H1 (cell line): ENCODE measurements at regions not wholly inside any gene's neighbourhood (a gene's known extent, or its start where the extent isn't known, plus 50 kb on each side); places are given as distances from the start of the nearest gene placed in this dataset.

Source experiments
- CTCF ChIA-PET: fragments of 300-600 bp; sonication (Branson Sonifier 250); formaldehyde crosslinking; loops from one replicate; lab custom pipeline; 2021; ENCODE audit not compliant: partially characterized antibody; lab: Charles Lee
- POLR2A ChIA-PET: fragments of 300-600 bp; sonication (Branson Sonifier 250); formaldehyde crosslinking; loops from one replicate; lab custom pipeline; 2021; ENCODE audit warnings: inconsistent platforms; ENCODE audit not compliant: partially characterized antibody; lab: Charles Lee
- DNase-seq, 2 experiments: peaks; one replicate each; pipeline versions ENCODE4 v3.0.0 to v3.0.0-alpha.2; 2010 to 2022; ENCODE audit warnings: low spot score in 2 of 2, low read depth in 1 of 2, mixed read lengths in 1 of 2
- FAIRE-seq: peaks from 2 replicates; lab custom pipeline; 2011; peaks lifted over from hg19 to GRCh38; lab: Jason Lieb, UNC
- H2AFZ ChIP-seq: 2 replicates; pipeline ENCODE4 v1.8.1; 2012; ENCODE audit warnings: low read length, inconsistent platforms
- H2AK5ac ChIP-seq: 2 replicates; pipeline ENCODE4 v1.6.1; 2013; ENCODE audit warnings: low read depth, low read length
- H2BK120ac ChIP-seq: replicated peaks from 2 replicates; pipeline ENCODE3; 2013; ENCODE audit warnings: low read depth, low read length, inconsistent platforms
- H2BK12ac ChIP-seq: 2 replicates; pipeline ENCODE4 v1.6.1; 2013; ENCODE audit warnings: low read depth, low read length
- H2BK15ac ChIP-seq: 2 replicates; pipeline ENCODE4 v1.6.1; 2013; ENCODE audit warnings: low read length
- H2BK20ac ChIP-seq: 2 replicates; pipeline ENCODE4 v1.6.1; 2013; ENCODE audit warnings: low read length
- H2BK5ac ChIP-seq: 2 replicates; pipeline ENCODE4 v1.6.1; 2013; ENCODE audit warnings: low read depth, low read length
- H3K14ac ChIP-seq: 2 replicates; pipeline ENCODE4 v1.6.1; 2013; ENCODE audit warnings: inconsistent platforms; ENCODE audit not compliant: insufficient read length
- H3K18ac ChIP-seq: 2 replicates; pipeline ENCODE4 v1.6.1; 2013; ENCODE audit warnings: low read length; ENCODE audit errors: extremely low read depth
- H3K23ac ChIP-seq: 2 replicates; pipeline ENCODE4 v1.6.1; 2013; ENCODE audit warnings: inconsistent platforms; ENCODE audit not compliant: insufficient read length
- H3K23me2 ChIP-seq: 2 replicates; pipeline ENCODE4 v1.6.1; 2013; ENCODE audit warnings: low read depth, low read length
- H3K27ac ChIP-seq: 2 replicates; pipeline ENCODE4 v1.6.1; 2011; ENCODE audit warnings: low read depth, low read length, inconsistent platforms
- H3K27me3 ChIP-seq, 4 experiments: replicated peaks in 1 of 4; 1 replicate in 1 of 4; 2 replicates in 3 of 4; pipeline versions ENCODE4 v1.6.1 to v1.8.1; 2011 to 2013; ENCODE audit warnings: low read length in 3 of 4, mild to moderate bottlenecking in 3 of 4, inconsistent platforms in 2 of 4, mixed read lengths in 2 of 4, moderate library complexity in 1 of 4; ENCODE audit not compliant: control insufficient read depth in 3 of 4, insufficient read depth in 3 of 4; ENCODE audit errors: extremely low read depth in 1 of 4
- H3K36me3 ChIP-seq, 4 experiments: 2 replicates each; pipeline versions ENCODE4 v1.6.1 to v1.8.1; 2011 to 2013; ENCODE audit warnings: mild to moderate bottlenecking in 4 of 4, low read length in 3 of 4, moderate library complexity in 2 of 4, control low read depth in 1 of 4, inconsistent platforms in 1 of 4; ENCODE audit not compliant: insufficient read depth in 4 of 4, control insufficient read depth in 2 of 4
- H3K4ac ChIP-seq: replicated peaks from 2 replicates; pipeline ENCODE3; 2013; ENCODE audit warnings: low read length, low read depth, mixed read lengths, inconsistent platforms; ENCODE audit not compliant: insufficient read length
- H3K4me1 ChIP-seq, 4 experiments: replicated peaks in 1 of 4; 1 replicate in 1 of 4; 2 replicates in 3 of 4; pipeline versions ENCODE4 v1.6.1 to v1.8.1; 2011 to 2013; ENCODE audit warnings: low read length in 3 of 4, inconsistent platforms in 2 of 4, mixed read lengths in 1 of 4; ENCODE audit not compliant: insufficient read depth in 4 of 4, control insufficient read depth in 3 of 4
- H3K4me2 ChIP-seq, 2 experiments: 2 replicates each; pipeline versions ENCODE4 v1.6.1 to v1.8.1; 2011 to 2013; ENCODE audit warnings: low read depth in 2 of 2, low read length in 2 of 2, control low read depth in 1 of 2, inconsistent platforms in 1 of 2, mild to moderate bottlenecking in 1 of 2; ENCODE audit not compliant: insufficient read depth in 1 of 2
- H3K4me3 ChIP-seq, 4 experiments: fragments of 200-600, 300-600 bp in 1 of 4; sonication (generic), shearing (Covaris generic), sonication (Bioruptor Twin) in 1 of 4; 2 replicates each; pipeline versions ENCODE4 v1.5.1 to v1.8.1; 2011 to 2016; ENCODE audit warnings: low read length in 4 of 4, low read depth in 3 of 4, control low read depth in 2 of 4, inconsistent platforms in 2 of 4, mild to moderate bottlenecking in 2 of 4, mixed read lengths in 1 of 4, moderate library complexity in 1 of 4; ENCODE audit not compliant: insufficient read depth in 2 of 4; ENCODE audit errors: extremely low read depth in 1 of 4
- H3K56ac ChIP-seq: replicated peaks from 2 replicates; pipeline ENCODE3; 2013; ENCODE audit warnings: low read depth, mild to moderate bottlenecking, mixed read lengths, low read length, inconsistent platforms; ENCODE audit not compliant: insufficient read length
- H3K79me1 ChIP-seq: 2 replicates; pipeline ENCODE4 v1.6.1; 2013; ENCODE audit warnings: low read depth, low read length, control low read depth
- H3K79me2 ChIP-seq, 2 experiments: 2 replicates each; pipeline versions ENCODE4 v1.6.1 to v1.8.1; 2012 to 2013; ENCODE audit warnings: low read length in 2 of 2, mild to moderate bottlenecking in 2 of 2, inconsistent platforms in 1 of 2; ENCODE audit not compliant: insufficient read depth in 2 of 2, control insufficient read depth in 1 of 2
- H3K9ac ChIP-seq, 4 experiments: replicated peaks in 1 of 4; 1 replicate in 1 of 4; 2 replicates in 3 of 4; pipeline versions ENCODE4 v1.6.1 to v1.8.1; 2011 to 2013; ENCODE audit warnings: low read depth in 3 of 4, low read length in 3 of 4, control low read depth in 2 of 4, mild to moderate bottlenecking in 2 of 4, moderate library complexity in 2 of 4, inconsistent platforms in 1 of 4; ENCODE audit errors: extremely low read depth in 1 of 4
- H3K9me3 ChIP-seq, 2 experiments: 2 replicates each; pipeline versions ENCODE4 v1.6.1 to v1.8.1; 2012 to 2013; ENCODE audit warnings: mild to moderate bottlenecking in 2 of 2, moderate library complexity in 2 of 2, control low read depth in 1 of 2, inconsistent platforms in 1 of 2, low read depth in 1 of 2, low read length in 1 of 2, mixed read lengths in 1 of 2; ENCODE audit not compliant: insufficient read depth in 2 of 2
- H4K20me1 ChIP-seq, 2 experiments: replicated peaks in 1 of 2; 2 replicates each; pipeline versions ENCODE3 to v1.8.1; 2011 to 2013; ENCODE audit warnings: inconsistent platforms in 2 of 2, low read length in 2 of 2, mild to moderate bottlenecking in 1 of 2; ENCODE audit not compliant: insufficient read depth in 2 of 2, control insufficient read depth in 1 of 2
- H4K5ac ChIP-seq: 2 replicates; pipeline ENCODE4 v1.6.1; 2013; ENCODE audit warnings: low read length, low read depth, mixed read lengths, inconsistent platforms; ENCODE audit not compliant: insufficient read length
- H4K8ac ChIP-seq: 2 replicates; pipeline ENCODE4 v1.8.0; 2013; ENCODE audit warnings: mild to moderate bottlenecking, moderate library complexity, low read length, inconsistent platforms; ENCODE audit not compliant: insufficient read depth; ENCODE audit errors: extremely low read depth
- H4K91ac ChIP-seq: replicated peaks from 2 replicates; pipeline ENCODE3; 2013; ENCODE audit warnings: low read length, mixed read lengths, inconsistent platforms; ENCODE audit not compliant: insufficient read length
- ASH2L ChIP-seq: fragments of 200-600, 300-600 bp; sonication (generic); IDR thresholded peaks from one replicate; pipeline ENCODE4 v1.7.1; 2017; ENCODE audit warnings: low read length
- CEBPB ChIP-seq: IDR thresholded peaks from 2 replicates; pipeline ENCODE4 v1.6.1; 2012; ENCODE audit warnings: low read depth, low read length
- CREB1 ChIP-seq: IDR thresholded peaks from 2 replicates; pipeline ENCODE4 v1.6.1; 2012; ENCODE audit warnings: inconsistent platforms
- JUN ChIP-seq: IDR thresholded peaks from 2 replicates; pipeline ENCODE4 v1.6.1; 2011; ENCODE audit warnings: low read depth, mild to moderate bottlenecking, improper control_type of control experiment, low read length
- MAFK ChIP-seq: IDR thresholded peaks from 2 replicates; pipeline ENCODE4 v1.6.1; 2012; ENCODE audit warnings: low read depth, mild to moderate bottlenecking, improper control_type of control experiment, low read length
- RAD21 ChIP-seq, 2 experiments: IDR thresholded peaks in 1 of 2; conservative IDR thresholded peaks in 1 of 2; 2 replicates each; pipeline ENCODE4 v1.6.1; 2011; ENCODE audit warnings: low read depth in 2 of 2, low read length in 2 of 2, improper control_type of control experiment in 1 of 2, inconsistent platforms in 1 of 2, mild to moderate bottlenecking in 1 of 2, moderate library complexity in 1 of 2
- RBBP5 ChIP-seq: IDR thresholded peaks from 2 replicates; pipeline ENCODE4 v1.7.1; 2012; ENCODE audit warnings: low read depth, mild to moderate bottlenecking, inconsistent platforms, low read length, moderate library complexity, borderline replicate concordance
- SUZ12 ChIP-seq: fragments of 200-600 bp; sonication (generic); IDR thresholded peaks from 2 replicates; pipeline ENCODE4 v1.6.1; 2012; ENCODE audit warnings: mild to moderate bottlenecking, inconsistent platforms, low read length, moderate library complexity, mixed read lengths
- TAF7 ChIP-seq: optimal IDR thresholded peaks from 2 replicates; pipeline ENCODE3; 2011; ENCODE audit warnings: low read depth, mild to moderate bottlenecking, inconsistent platforms, low read length, moderate library complexity, borderline replicate concordance
- TBP ChIP-seq: IDR thresholded peaks from 2 replicates; pipeline ENCODE4 v1.6.1; 2011; ENCODE audit warnings: low read depth, low read length, improper control_type of control experiment
- WGBS, 2 experiments: shearing (Covaris generic) in 1 of 2; methylation state at CpG; one replicate each; pipeline versions ENCODE4 v1.1.6 to v1.1.7; 2013 to 2015; ENCODE audit warnings: low lambda C conversion rate in 2 of 2, mixed read lengths in 2 of 2, inconsistent platforms in 1 of 2, low coverage in 1 of 2, missing lambda C conversion rate in 1 of 2; ENCODE audit not compliant: insufficient replicate concordance in 2 of 2, insufficient coverage in 1 of 2, insufficient read length in 1 of 2; ENCODE audit errors: extremely low coverage in 1 of 2, missing lambda C conversion rate in 1 of 2; 5-methylcytosine and 5-hydroxymethylcytosine counted together
- TF ChIP-seq, protein P1 (sequence below): IDR thresholded peaks from 2 replicates; pipeline ENCODE4 v1.6.1; 2012; ENCODE audit warnings: inconsistent platforms

DNA sequence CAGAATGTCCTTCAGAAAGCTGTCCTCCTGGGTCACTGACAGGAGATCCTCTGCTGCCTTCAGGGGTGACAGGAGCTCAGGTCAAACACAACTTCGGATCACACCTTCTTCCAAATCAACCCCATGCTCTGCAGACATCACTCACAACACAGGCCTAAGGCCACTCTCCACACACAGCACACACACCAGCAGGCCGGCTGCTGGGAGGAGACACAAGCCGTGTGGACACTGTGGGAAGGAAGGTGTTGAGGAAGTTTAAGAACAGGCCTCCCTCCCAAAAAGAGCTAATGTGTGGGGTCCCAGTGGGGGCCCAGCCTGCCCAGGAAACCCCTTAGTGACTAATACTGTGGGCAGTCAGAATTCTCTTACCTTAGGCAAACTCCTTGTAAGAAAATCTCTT lies 290.3 kb upstream of the ID2 start:
- no peak for DNase-seq
- Histone ChIP-seq H3K14ac (no peak overlapping the region), H3K4me1 (peaks cover 7 to 13% (median 10%) of the 10 kb centered on the region in 4 experiments)

More for the DNA sequence above, 290.3 kb upstream of the ID2 start:
- no peaks in the 10 kb centered on the region for H3K36me3 ChIP-seq
- H4K91ac ChIP-seq, result peak overlapping the region; percentile 84
- no peaks in the 10 kb centered on the region for H3K9me3 ChIP-seq
- CTCF ChIA-PET, result interaction anchor here (0.8 to 1.1 kb wide), 2 partner anchors 9 to 299 kb away, joined by 3 read pairs; no protein-coding TSS in a partner anchor
- no peak for TF ChIP-seq RAD21 (IDR thresholded peaks at IDR 0.05 in 1 of 2, conservative IDR thresholded peaks at IDR 0.05 in 1 of 2; ENCODE audit: low read depth in 2 of 2, low read length in 2 of 2)
- no peak for TF ChIP-seq RBBP5
- no peak for TF ChIP-seq TBP
- no peak for TF ChIP-seq CREB1
- TF ChIP-seq JUN, result no peak
- TF ChIP-seq TAF7, result no peak
- TF ChIP-seq, protein P1, sequence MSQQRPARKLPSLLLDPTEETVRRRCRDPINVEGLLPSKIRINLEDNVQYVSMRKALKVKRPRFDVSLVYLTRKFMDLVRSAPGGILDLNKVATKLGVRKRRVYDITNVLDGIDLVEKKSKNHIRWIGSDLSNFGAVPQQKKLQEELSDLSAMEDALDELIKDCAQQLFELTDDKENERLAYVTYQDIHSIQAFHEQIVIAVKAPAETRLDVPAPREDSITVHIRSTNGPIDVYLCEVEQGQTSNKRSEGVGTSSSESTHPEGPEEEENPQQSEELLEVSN, result no peak
- TF ChIP-seq MAFK, result no peak
- no peak for TF ChIP-seq SUZ12
- no peak for TF ChIP-seq ASH2L
- TF ChIP-seq CEBPB, result no peak
- H3K9ac ChIP-seq, result no peak overlapping the region; a peak in 1 of 7 replicates
- H2BK120ac ChIP-seq, result peak overlapping the region; percentile 75
- peak overlapping the region; percentile 7 to 20; a peak in 1 of 4 replicates for H3K4me2 ChIP-seq
- H3K18ac ChIP-seq, result peak overlapping the region; percentile 96
- H2BK12ac ChIP-seq, result peak overlapping the region; percentile 94
- WGBS, 2 experiments, result 82% methylated on average over 3 of the region's 3 CpGs; no CpG with 5 or more reads in 1 of the 2 experiments
- H4K20me1 ChIP-seq, result no peaks in the 10 kb centered on the region
- H4K5ac ChIP-seq, result no peak overlapping the region
- peak overlapping the region; percentile 89 for H2AK5ac ChIP-seq
- H3K79me2 ChIP-seq, result no peaks in the 10 kb centered on the region
- no peak overlapping the region for H2BK15ac ChIP-seq
- H2AFZ ChIP-seq, result no peak overlapping the region
- no peaks in the 10 kb centered on the region for H3K79me1 ChIP-seq
- POLR2A ChIA-PET, result no interaction called here
- peak overlapping the region; percentile 87 for H2BK5ac ChIP-seq
- peak overlapping the region; percentile 97; the same call in 1 of the 2 replicates for H2BK20ac ChIP-seq
- FAIRE-seq, result no peak
- H3K27me3 ChIP-seq, result peaks cover 0 to 13% (median 6%) of the 10 kb centered on the region in 4 experiments; a peak in 4 of 7 replicates
- no peak overlapping the region for H3K23ac ChIP-seq
- no peak overlapping the region; a peak in 1 of 8 replicates for H3K4me3 ChIP-seq
- peak overlapping the region; percentile 75 for H3K4ac ChIP-seq
- H3K27ac ChIP-seq, result no peak overlapping the region
- no peak overlapping the region for H4K8ac ChIP-seq
- no peak overlapping the region for H3K56ac ChIP-seq
- peaks cover 4% of the 10 kb centered on the region; the same call in 1 of the 2 replicates for H3K23me2 ChIP-seq
